SU-DHL-6 (cell line): ENCODE measurements at regions not wholly inside any gene's neighbourhood (a gene's known extent, or its start where the extent isn't known, plus 50 kb on each side); places are given as distances from the start of the nearest gene placed in this dataset.

Source experiments
- H2AFZ ChIP-seq: fragments of 200-600 bp; sonication (generic); 2 replicates; pipeline ENCODE4 v1.6.1; 2014; ENCODE audit warnings: low read depth, mild to moderate bottlenecking, moderate library complexity, mixed read lengths, antibody characterized with exemption, low read length; ENCODE audit not compliant: severe bottlenecking
- H3F3A ChIP-seq: fragments of 200-600 bp; shearing (Covaris generic); 2 replicates; pipeline ENCODE4 v1.6.0; 2016; ENCODE audit warnings: antibody characterized with exemption, mild to moderate bottlenecking; ENCODE audit not compliant: insufficient read depth
- H3K27ac ChIP-seq: fragments of 200-600 bp; sonication (generic); 2 replicates; pipeline ENCODE4 v1.5.1; 2016; ENCODE audit warnings: low read depth, mild to moderate bottlenecking, low read length, moderate library complexity, mixed read lengths
- H3K27me3 ChIP-seq: fragments of 200-600 bp; sonication (generic), shearing (Covaris generic); 2 replicates; pipeline ENCODE4 v1.6.0; 2014; ENCODE audit warnings: mild to moderate bottlenecking, low read length
- H3K36me3 ChIP-seq: fragments of 200-600 bp; sonication (generic); 2 replicates; pipeline ENCODE4 v1.6.1; 2014; ENCODE audit warnings: mild to moderate bottlenecking, low read length, mixed read lengths
- H3K4me2 ChIP-seq: fragments of 300-600, 200-600 bp; shearing (Covaris generic), sonication (generic); 2 replicates; pipeline ENCODE4 v1.6.0; 2014; ENCODE audit warnings: low read length, low read depth, mild to moderate bottlenecking; ENCODE audit not compliant: poor library complexity, severe bottlenecking
- H3K4me3 ChIP-seq: fragments of 200-600 bp; sonication (generic); 2 replicates; pipeline ENCODE4 v1.5.1; 2014; ENCODE audit warnings: antibody characterized with exemption, low read length, mild to moderate bottlenecking, mixed read lengths; ENCODE audit not compliant: insufficient read depth, poor library complexity, severe bottlenecking
- H3K79me2 ChIP-seq: fragments of 200-600 bp; sonication (generic); 2 replicates; pipeline ENCODE4 v1.6.1; 2014; ENCODE audit warnings: mild to moderate bottlenecking, low read length, moderate library complexity; ENCODE audit not compliant: insufficient read depth
- H3K9ac ChIP-seq: fragments of 200-600 bp; sonication (generic); 2 replicates; pipeline ENCODE4 v1.7.0; 2014; ENCODE audit warnings: mild to moderate bottlenecking, low read length
- H3K9me2 ChIP-seq: fragments of 200-600 bp; sonication (generic); replicated peaks from 2 replicates; pipeline ENCODE4 v1.6.1; 2014; ENCODE audit warnings: low read length; ENCODE audit not compliant: insufficient read depth
- H3K9me3 ChIP-seq: fragments of 200-600 bp; sonication (generic); 2 replicates; pipeline ENCODE4 v1.6.1; 2014; ENCODE audit warnings: low read length, mixed read lengths; ENCODE audit not compliant: insufficient read depth
- H4K20me1 ChIP-seq: fragments of 200-600 bp; sonication (generic); 2 replicates; pipeline ENCODE4 v1.6.1; 2014; ENCODE audit warnings: low read depth, mild to moderate bottlenecking, antibody characterized with exemption, low read length, moderate library complexity, mixed read lengths
- EZH2phosphoT487 ChIP-seq: fragments of 200-600 bp; sonication (generic), shearing (Covaris generic); conservative IDR thresholded peaks from 2 replicates; pipeline ENCODE4 v1.6.1; 2018; ENCODE audit warnings: mild to moderate bottlenecking, antibody characterized with exemption, low read length, moderate library complexity, mixed read lengths
- TF ChIP-seq, protein P1 (sequence below): fragments of 200-600 bp; sonication (generic); IDR thresholded peaks from one replicate; pipeline ENCODE4 v1.5.1; 2017; ENCODE audit warnings: antibody characterized with exemption, mild to moderate bottlenecking, low read length, moderate library complexity; ENCODE audit not compliant: insufficient read depth, poor library complexity, severe bottlenecking

DNA sequence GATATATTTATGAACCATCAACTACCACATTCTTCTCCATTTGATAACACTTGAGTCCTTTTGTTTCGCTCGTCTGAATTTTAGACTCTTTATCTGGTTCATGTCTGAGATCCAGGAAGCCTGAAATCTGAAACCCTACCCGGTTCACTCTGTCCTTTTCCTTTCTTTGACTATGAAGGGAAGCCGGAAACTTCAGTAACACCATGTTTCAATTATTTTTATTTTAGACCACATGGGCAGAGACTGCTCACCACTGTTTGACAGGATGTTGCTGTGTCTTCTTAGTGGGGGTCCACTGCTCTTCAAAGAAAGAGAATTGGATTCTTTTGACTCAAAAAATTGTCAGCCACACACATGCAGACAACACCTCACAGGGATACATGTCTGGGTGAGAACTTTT lies 331.9 kb upstream of the FLRT2 start:
- Histone ChIP-seq H3F3A (no peaks in the 10 kb centered on the region), H3K9ac (no peak overlapping the region), H3K9me3 (no peaks in the 10 kb centered on the region), H4K20me1 (no peaks in the 10 kb centered on the region), H3K79me2 (no peaks in the 10 kb centered on the region), H3K9me2 (no peaks in the 10 kb centered on the region), H3K4me2 (no peak overlapping the region), H3K27ac (no peak overlapping the region), H3K27me3 (no peaks in the 10 kb centered on the region), H2AFZ (no peak overlapping the region), H3K36me3 (no peaks in the 10 kb centered on the region), H3K4me3 (no peak overlapping the region)
- TF ChIP-seq, protein P1, sequence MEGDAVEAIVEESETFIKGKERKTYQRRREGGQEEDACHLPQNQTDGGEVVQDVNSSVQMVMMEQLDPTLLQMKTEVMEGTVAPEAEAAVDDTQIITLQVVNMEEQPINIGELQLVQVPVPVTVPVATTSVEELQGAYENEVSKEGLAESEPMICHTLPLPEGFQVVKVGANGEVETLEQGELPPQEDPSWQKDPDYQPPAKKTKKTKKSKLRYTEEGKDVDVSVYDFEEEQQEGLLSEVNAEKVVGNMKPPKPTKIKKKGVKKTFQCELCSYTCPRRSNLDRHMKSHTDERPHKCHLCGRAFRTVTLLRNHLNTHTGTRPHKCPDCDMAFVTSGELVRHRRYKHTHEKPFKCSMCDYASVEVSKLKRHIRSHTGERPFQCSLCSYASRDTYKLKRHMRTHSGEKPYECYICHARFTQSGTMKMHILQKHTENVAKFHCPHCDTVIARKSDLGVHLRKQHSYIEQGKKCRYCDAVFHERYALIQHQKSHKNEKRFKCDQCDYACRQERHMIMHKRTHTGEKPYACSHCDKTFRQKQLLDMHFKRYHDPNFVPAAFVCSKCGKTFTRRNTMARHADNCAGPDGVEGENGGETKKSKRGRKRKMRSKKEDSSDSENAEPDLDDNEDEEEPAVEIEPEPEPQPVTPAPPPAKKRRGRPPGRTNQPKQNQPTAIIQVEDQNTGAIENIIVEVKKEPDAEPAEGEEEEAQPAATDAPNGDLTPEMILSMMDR, result no peak
- no peak for TF ChIP-seq EZH2phosphoT487

DNA sequence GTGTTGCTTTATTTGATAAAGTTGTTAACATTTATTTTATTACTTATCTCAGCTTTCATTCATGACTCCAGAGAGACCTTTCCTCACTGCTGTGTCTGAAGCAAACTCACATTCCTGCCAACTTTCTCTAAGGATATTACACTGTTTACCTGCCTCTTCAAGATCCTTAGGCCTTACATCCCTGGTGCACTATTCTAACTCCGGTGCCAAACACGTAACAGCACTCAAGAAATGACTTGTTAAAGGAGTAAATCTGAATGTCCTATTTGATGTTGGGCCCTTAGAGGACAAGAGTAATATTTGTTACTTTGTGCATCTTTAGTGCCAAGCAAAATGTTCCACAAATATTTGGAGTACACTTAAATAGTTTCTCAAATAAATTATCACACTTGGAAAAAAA lies 324.1 kb upstream of the FLRT2 start:
- no peaks in the 10 kb centered on the region for H3F3A ChIP-seq

DNA sequence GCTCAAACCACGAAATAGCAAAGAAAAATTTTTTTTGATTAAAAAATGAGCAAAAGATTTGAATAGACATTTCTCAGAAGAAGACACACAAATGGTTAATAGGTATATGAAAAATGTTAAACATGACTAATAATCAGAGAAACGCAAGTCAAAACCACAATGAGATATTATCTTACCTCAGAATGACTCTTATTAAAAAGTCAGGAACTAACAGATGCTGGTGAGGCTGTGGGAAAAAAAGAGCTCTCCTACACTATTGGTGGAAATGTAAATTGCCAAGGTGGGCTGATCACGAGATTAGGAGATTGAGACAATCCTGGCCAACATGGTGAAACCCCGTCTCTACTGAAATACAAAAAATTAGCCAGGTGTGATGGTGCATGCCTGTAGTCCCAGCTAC lies 315.5 kb upstream of the FLRT2 start:
- Histone ChIP-seq H3K4me3 (no peak overlapping the region), H3K9me3 (no peaks in the 10 kb centered on the region), H3F3A (no peaks in the 10 kb centered on the region), H2AFZ (no peak overlapping the region), H3K9me2 (no peaks in the 10 kb centered on the region), H3K79me2 (no peaks in the 10 kb centered on the region), H3K36me3 (no peaks in the 10 kb centered on the region), H3K27ac (no peak overlapping the region), H4K20me1 (no peaks in the 10 kb centered on the region), H3K4me2 (no peak overlapping the region), H3K27me3 (no peaks in the 10 kb centered on the region), H3K9ac (no peak overlapping the region)
- TF ChIP-seq, protein P1, result no peak
- no peak for TF ChIP-seq EZH2phosphoT487

More for the DNA sequence above, 324.1 kb upstream of the FLRT2 start:
- H3K9ac ChIP-seq, result no peak overlapping the region
- H2AFZ ChIP-seq, result no peak overlapping the region
- TF ChIP-seq, protein P1, result no peak
- TF ChIP-seq EZH2phosphoT487, result no peak
- no peak overlapping the region for H3K4me2 ChIP-seq
- no peaks in the 10 kb centered on the region for H4K20me1 ChIP-seq
- no peak overlapping the region for H3K27ac ChIP-seq
- H3K9me2 ChIP-seq, result no peaks in the 10 kb centered on the region
- H3K4me3 ChIP-seq, result no peak overlapping the region
- no peaks in the 10 kb centered on the region for H3K79me2 ChIP-seq
- no peaks in the 10 kb centered on the region for H3K27me3 ChIP-seq
- no peaks in the 10 kb centered on the region for H3K9me3 ChIP-seq
- H3K36me3 ChIP-seq, result no peaks in the 10 kb centered on the region
